GM23338 (cell line): ENCODE measurements at regions not wholly inside any gene's neighbourhood (a gene's known extent, or its start where the extent isn't known, plus 50 kb on each side); places are given as distances from the start of the nearest gene placed in this dataset.

Experiments used
- ATAC-seq: fragments of 200-7000 bp; cut with Tn5 transposase; 3 replicates; pipeline ENCODE4 v1.9.1; 2020
- DNase-seq: peaks from one replicate; pipeline ENCODE4 v3.0.0-alpha.2; 2015; ENCODE audit warnings: low spot score
- H2AFZ ChIP-seq: fragments of 200-600 bp; sonication (generic); 2 replicates; pipeline ENCODE4 v1.8.0; 2016; ENCODE audit warnings: antibody characterized with exemption, mild to moderate bottlenecking, moderate library complexity
- H3F3A ChIP-seq: fragments of 200-600 bp; sonication (generic); replicated peaks from 2 replicates; pipeline ENCODE4 v1.8.0; 2017; ENCODE audit warnings: antibody characterized with exemption, mixed run types, low read depth
- H3K27ac ChIP-seq: fragments of 200-600 bp; sonication (generic); 2 replicates; pipeline ENCODE4 v1.6.1; 2016; ENCODE audit warnings: low read depth
- H3K27me3 ChIP-seq: fragments of 200-600 bp; sonication (generic); 2 replicates; pipeline ENCODE4 v1.8.0; 2016; ENCODE audit warnings: mild to moderate bottlenecking, mixed run types, moderate library complexity; ENCODE audit not compliant: insufficient read depth
- H3K36me3 ChIP-seq: fragments of 200-600 bp; sonication (generic); 2 replicates; pipeline ENCODE4 v1.8.0; 2016; ENCODE audit warnings: mild to moderate bottlenecking; ENCODE audit not compliant: insufficient read depth
- H3K4me1 ChIP-seq: fragments of 200-600 bp; sonication (generic); 2 replicates; pipeline ENCODE4 v1.8.0; 2016; ENCODE audit warnings: mild to moderate bottlenecking, moderate library complexity; ENCODE audit not compliant: insufficient read depth
- H3K4me2 ChIP-seq: fragments of 200-600 bp; sonication (generic); 2 replicates; pipeline ENCODE4 v1.7.1; 2017; ENCODE audit warnings: mixed run types
- H3K4me3 ChIP-seq: fragments of 200-600 bp; sonication (generic); 2 replicates; pipeline ENCODE4 v1.6.1; 2016; ENCODE audit warnings: mixed run types
- H3K79me2 ChIP-seq: fragments of 200-600 bp; sonication (generic); replicated peaks from 2 replicates; pipeline ENCODE4 v1.8.0; 2017; ENCODE audit warnings: mild to moderate bottlenecking; ENCODE audit not compliant: insufficient read depth
- H3K9me2 ChIP-seq: fragments of 200-600 bp; sonication (generic); 2 replicates; pipeline ENCODE4 v1.8.0; 2017; ENCODE audit not compliant: insufficient read depth
- H4K20me1 ChIP-seq: fragments of 200-600 bp; sonication (generic); replicated peaks from 2 replicates; pipeline ENCODE4 v1.8.0; 2017; ENCODE audit warnings: mild to moderate bottlenecking; ENCODE audit not compliant: insufficient read depth
- H3K27ac Mint-ChIP-seq: 2 replicates; pipeline ENCODE4 v1.8.0; 2020; ENCODE audit warnings: inconsistent platforms, mild to moderate bottlenecking, moderate library complexity, mixed read lengths
- H3K27me3 Mint-ChIP-seq: 3 replicates; pipeline ENCODE4 v1.8.0; 2022; ENCODE audit warnings: low read depth, mild to moderate bottlenecking, moderate library complexity, mixed read lengths, inconsistent platforms; ENCODE audit not compliant: insufficient read depth, poor library complexity
- H3K36me3 Mint-ChIP-seq: 3 replicates; pipeline ENCODE4 v1.8.0; 2021; ENCODE audit warnings: low read depth, mild to moderate bottlenecking, inconsistent platforms, moderate library complexity, mixed read lengths
- H3K4me1 Mint-ChIP-seq: 3 replicates; pipeline ENCODE4 v1.8.0; 2020; ENCODE audit warnings: mild to moderate bottlenecking, inconsistent platforms, mixed read lengths
- H3K4me3 Mint-ChIP-seq: 3 replicates; pipeline ENCODE4 v1.8.0; 2021; ENCODE audit warnings: moderate library complexity, mild to moderate bottlenecking, inconsistent platforms, mixed read lengths
- H3K9me3 Mint-ChIP-seq: 3 replicates; pipeline ENCODE4 v1.8.0; 2020; ENCODE audit warnings: moderate library complexity, mild to moderate bottlenecking, inconsistent platforms, mixed read lengths
- CTCF ChIP-seq, 2 experiments: fragments of 200-600 bp in 1 of 2; sonication (generic) in 1 of 2; conservative IDR thresholded peaks; 2 replicates each; pipeline versions ENCODE4 v1.5.1 to v1.6.1; 2016 to 2017; ENCODE audit warnings: antibody characterized with exemption in 2 of 2, low read depth in 2 of 2, mild to moderate bottlenecking in 2 of 2, moderate library complexity in 1 of 2
- ETS1 ChIP-seq: IDR thresholded peaks from 2 replicates; pipeline ENCODE4 v1.6.1; 2016; ENCODE audit warnings: antibody characterized with exemption
- EZH2phosphoT487 ChIP-seq: fragments of 200-600 bp; sonication (generic); IDR thresholded peaks from one replicate; pipeline ENCODE4 v1.8.1; 2018; ENCODE audit warnings: antibody characterized with exemption; ENCODE audit not compliant: unreplicated experiment
- JUNB ChIP-seq: IDR thresholded peaks from one replicate; pipeline ENCODE4 v1.6.1; 2016; ENCODE audit warnings: antibody characterized with exemption; ENCODE audit not compliant: unreplicated experiment
- NANOG ChIP-seq: IDR thresholded peaks from 2 replicates; pipeline ENCODE4 v1.6.1; 2016; ENCODE audit warnings: antibody characterized with exemption, borderline replicate concordance
- REST ChIP-seq: IDR thresholded peaks from one replicate; pipeline ENCODE4 v1.6.1; 2018; ENCODE audit warnings: antibody characterized with exemption; ENCODE audit not compliant: unreplicated experiment
- STAT1 ChIP-seq: IDR thresholded peaks from one replicate; pipeline ENCODE4 v1.6.1; 2016; ENCODE audit warnings: antibody characterized with exemption; ENCODE audit not compliant: unreplicated experiment
- ZNF114 ChIP-seq: fragments of 250-450 bp; sonication (Bioruptor Pico); IDR thresholded peaks from 2 replicates; pipeline ENCODE4 v1.5.0; 2020; ENCODE audit warnings: mild to moderate bottlenecking, moderate library complexity
- ZNF462 ChIP-seq: fragments of 250-450 bp; sonication (Bioruptor Pico); IDR thresholded peaks from 2 replicates; pipeline ENCODE4 v1.5.0; 2020; ENCODE audit warnings: mild to moderate bottlenecking, moderate library complexity

GRCh38 chr12:124722878-124723277 lies 140.8 kb downstream of the SCARB1 start:
- no peaks in the 10 kb centered on the region for H3K27me3 ChIP-seq
- no peaks in the 10 kb centered on the region for H3K36me3 ChIP-seq
- no peaks in the 10 kb centered on the region for H3K4me1 ChIP-seq
- no peaks in the 10 kb centered on the region for H3K36me3 Mint-ChIP-seq
- H3K79me2 ChIP-seq, result no peaks in the 10 kb centered on the region
- no peaks in the 10 kb centered on the region for H4K20me1 ChIP-seq
- H3K4me2 ChIP-seq, result no peak overlapping the region
- peaks cover 5% of the 10 kb centered on the region for H3K27me3 Mint-ChIP-seq
- no peak for DNase-seq
- H3K27ac ChIP-seq, result no peak overlapping the region
- H2AFZ ChIP-seq, result no peak overlapping the region
- no peaks in the 10 kb centered on the region for H3K9me3 Mint-ChIP-seq
- H3F3A ChIP-seq, result no peaks in the 10 kb centered on the region
- ATAC-seq, result no peak
- H3K4me3 Mint-ChIP-seq, result no peak overlapping the region
- H3K4me1 Mint-ChIP-seq, result no peaks in the 10 kb centered on the region
- no peak overlapping the region for H3K27ac Mint-ChIP-seq
- no peak overlapping the region for H3K4me3 ChIP-seq
- no peaks in the 10 kb centered on the region for H3K9me2 ChIP-seq
- TF ChIP-seq JUNB (no peak), ZNF114 (CRISPR knock-in tag) (no peak)

- Histone ChIP-seq H3K27me3 (no peaks in the 10 kb centered on the region), H2AFZ (no peak overlapping the region), H3K79me2 (no peaks in the 10 kb centered on the region), H3K36me3 (no peaks in the 10 kb centered on the region), H3K4me1 (no peaks in the 10 kb centered on the region), H3K9me2 (no peaks in the 10 kb centered on the region), H3K27ac (no peak overlapping the region), H3K4me3 (no peak overlapping the region), H4K20me1 (no peaks in the 10 kb centered on the region), H3F3A (no peaks in the 10 kb centered on the region), H3K4me2 (no peak overlapping the region)
- DNase-seq, result no peak
- no peak overlapping the region for H3K27ac Mint-ChIP-seq
- no peak overlapping the region for H3K4me3 Mint-ChIP-seq
- H3K9me3 Mint-ChIP-seq, result no peaks in the 10 kb centered on the region
- H3K36me3 Mint-ChIP-seq, result no peaks in the 10 kb centered on the region
- no peak for ATAC-seq
- no peak for TF ChIP-seq EZH2phosphoT487
- TF ChIP-seq CTCF (conservative IDR thresholded peaks at IDR 0.05; ENCODE audit: low read depth in 2 of 2), result no peak
- TF ChIP-seq NANOG, result no peak
- no peak for TF ChIP-seq STAT1
- TF ChIP-seq JUNB, result no peak
- no peak for TF ChIP-seq REST
- TF ChIP-seq ZNF462 (CRISPR knock-in tag), result no peak
- no peak for TF ChIP-seq ETS1
- H3K27me3 Mint-ChIP-seq, result peaks cover 2% of the 10 kb centered on the region
- no peaks in the 10 kb centered on the region for H3K4me1 Mint-ChIP-seq
These were observed 142.0 kb downstream of the SCARB1 start for GRCh38 chr12:124721501-124722162.
